GM21723 (cell line): ENCODE measurements at regions not wholly inside any gene's neighbourhood (a gene's known extent, or its start where the extent isn't known, plus 50 kb on each side); places are given as distances from the start of the nearest gene placed in this dataset.

Source experiments
- ATAC-seq: cut with Tn5 transposase; IDR thresholded peaks from one replicate; pipeline ENCODE4 v1.9.1; 2021; ENCODE audit warnings: mild to moderate bottlenecking, moderate library complexity; ENCODE audit not compliant: unreplicated experiment

DNA sequence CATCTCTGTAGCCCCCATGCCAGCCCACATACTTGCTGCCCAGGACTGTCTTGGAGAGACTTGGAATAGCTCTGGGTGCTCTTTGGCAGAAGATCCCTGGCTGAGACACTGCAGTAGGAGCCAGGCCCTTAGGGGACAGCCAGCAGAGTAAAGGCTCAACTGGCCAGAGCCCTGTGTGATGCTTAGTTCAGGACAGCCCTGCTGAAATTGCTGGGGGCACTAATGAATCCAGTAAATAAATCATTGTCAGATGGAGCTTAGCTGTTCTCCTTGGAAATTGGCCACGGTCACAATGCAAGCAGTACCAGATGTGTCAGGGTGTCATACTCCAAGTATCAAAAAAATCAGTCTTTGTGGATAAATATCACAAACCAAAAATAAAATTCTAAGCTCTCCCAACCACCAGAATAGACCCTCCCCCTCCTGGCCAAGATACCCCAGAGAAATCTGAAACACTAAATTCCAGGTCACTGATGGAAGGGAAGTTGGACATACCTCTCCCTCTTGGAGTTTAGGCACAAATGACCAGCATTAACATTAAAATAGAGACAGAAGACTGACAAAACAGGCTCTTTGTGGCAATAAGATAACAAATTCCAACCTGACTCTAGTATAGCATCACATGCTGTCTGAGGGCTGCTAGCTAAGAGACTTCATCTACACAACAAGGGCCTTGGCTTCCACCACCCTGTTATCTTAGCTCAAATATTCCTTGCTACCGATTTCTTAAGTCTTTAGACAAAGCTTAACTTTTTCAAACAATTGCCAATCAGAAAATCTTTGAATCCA is 83.2 kb upstream of the DNAH14 start:
- ATAC-seq = no peak

DNA sequence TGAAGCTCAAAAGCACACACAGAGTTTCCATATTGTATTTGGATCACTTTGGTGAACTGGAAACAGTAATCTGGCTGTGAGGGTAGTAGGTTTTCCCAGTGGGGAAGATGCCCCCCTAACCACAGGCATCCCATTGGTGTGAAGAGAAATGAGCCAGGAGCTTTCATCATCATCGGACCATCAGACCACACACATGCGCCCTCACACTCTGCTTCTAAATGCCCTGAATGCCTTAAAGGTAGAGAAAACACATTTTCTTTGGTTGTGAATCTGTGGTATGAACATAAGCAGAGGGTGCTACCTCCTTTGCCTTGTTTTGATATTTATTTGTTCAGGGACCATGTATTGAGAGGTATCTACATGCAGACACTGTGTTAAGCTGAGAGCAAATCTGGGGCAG is 79.0 kb upstream of the DNAH14 start:
- ATAC-seq = no peak

GRCh38 chr1:224851210-224851847 is 78.1 kb upstream of the DNAH14 start:
- ATAC-seq = peak; percentile 84

GRCh38 chr1:224851848-224852261 is 77.6 kb upstream of the DNAH14 start:
- ATAC-seq = peak; percentile 30

- ATAC-seq = no peak
Measured at GRCh38 chr1:224852901-224853568, 76.4 kb upstream of the DNAH14 start.

GRCh38 chr1:224856973-224857372 is 72.5 kb upstream of the DNAH14 start:
- no peak for ATAC-seq

GRCh38 chr1:224859651-224860050 is 69.8 kb upstream of the DNAH14 start:
- ATAC-seq = no peak

DNA sequence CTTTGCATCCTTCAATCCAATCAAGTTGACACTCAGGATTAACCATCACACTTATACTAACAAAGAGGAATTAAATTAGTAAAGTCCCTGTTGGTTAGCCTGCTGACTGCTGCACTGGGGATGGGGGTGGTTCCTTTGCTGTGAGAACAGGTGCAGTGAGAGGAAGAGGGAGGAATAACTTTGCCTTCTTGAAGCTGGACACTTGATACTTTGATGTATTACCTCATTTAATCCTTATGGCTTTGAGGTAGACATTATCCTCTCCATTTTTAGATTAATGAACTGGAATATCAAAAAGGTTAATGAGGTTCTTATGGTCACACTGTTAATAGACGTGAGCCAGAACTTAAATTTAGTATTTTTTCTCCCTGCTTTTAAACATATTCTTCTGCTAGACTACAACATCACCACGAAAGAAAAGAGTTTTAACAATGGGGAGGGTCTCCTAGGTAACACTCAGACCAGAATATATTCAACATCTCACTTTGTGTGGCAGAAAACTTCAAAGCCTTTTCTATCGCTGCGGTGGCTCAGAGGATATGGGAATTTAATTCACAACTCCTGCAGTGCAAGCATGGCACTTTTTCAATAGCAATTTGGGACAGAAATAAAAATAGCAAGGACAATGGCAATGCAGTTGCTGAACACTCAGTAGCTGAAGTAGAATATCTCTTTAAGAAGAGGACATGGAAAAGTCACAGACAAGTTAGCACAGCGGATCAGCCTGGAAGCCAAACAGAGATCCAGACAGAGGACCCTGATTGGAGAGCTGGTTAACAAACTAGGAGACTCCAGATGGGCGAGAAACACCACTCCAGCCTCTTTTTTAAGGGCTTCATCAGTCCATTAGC is 68.8 kb upstream of the DNAH14 start:
- ATAC-seq = no peak

GRCh38 chr1:224861339-224861716 is 68.1 kb upstream of the DNAH14 start:
- no peak for ATAC-seq

DNA sequence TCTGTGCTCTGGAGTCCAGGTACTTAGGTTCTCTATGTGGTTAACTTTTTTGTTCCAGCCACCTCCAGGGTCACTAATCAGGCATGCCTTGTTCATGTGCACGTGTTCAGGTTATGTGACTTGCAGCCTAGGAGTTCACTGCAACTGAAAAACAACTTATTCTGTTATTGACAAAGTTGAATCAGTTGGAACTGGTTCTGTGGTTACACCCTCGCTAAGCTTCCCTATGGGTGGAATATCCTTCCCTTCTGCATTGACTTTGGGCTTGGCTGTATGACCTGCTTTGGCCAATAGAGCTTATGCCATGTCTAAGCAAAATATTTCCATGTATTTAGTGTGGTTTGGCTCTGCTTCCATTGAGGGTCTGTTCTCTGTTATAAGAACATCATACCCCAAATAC is 66.0 kb upstream of the DNAH14 start:
- ATAC-seq = no peak

GRCh38 chr1:224864006-224864405 is 65.5 kb upstream of the DNAH14 start:
- ATAC-seq = no peak

- ATAC-seq = no peak
Measured at GRCh38 chr1:224865510-224865909, 64.0 kb upstream of the DNAH14 start.

GRCh38 chr1:224866940-224867339 is 62.5 kb upstream of the DNAH14 start:
- no peak for ATAC-seq

DNA sequence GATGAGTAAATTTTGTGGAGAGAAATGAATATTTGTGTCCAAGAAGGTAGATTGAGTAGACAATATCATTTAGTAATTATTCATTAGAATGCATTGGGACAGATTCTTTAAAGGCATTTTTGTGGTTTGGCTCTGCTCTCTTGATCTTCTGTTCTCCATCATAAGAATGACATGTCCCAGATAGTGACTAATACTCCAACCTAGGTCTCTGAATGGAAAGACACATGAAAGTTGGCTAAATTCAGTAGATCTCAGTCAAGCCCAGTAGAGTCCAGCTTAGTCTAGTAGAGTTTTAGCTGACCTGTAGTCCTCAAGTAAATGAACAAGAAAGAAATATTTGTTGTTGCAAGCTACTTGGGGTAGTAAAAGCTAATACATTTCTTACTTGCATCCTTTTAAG is 61.8 kb upstream of the DNAH14 start:
- no peak for ATAC-seq

DNA sequence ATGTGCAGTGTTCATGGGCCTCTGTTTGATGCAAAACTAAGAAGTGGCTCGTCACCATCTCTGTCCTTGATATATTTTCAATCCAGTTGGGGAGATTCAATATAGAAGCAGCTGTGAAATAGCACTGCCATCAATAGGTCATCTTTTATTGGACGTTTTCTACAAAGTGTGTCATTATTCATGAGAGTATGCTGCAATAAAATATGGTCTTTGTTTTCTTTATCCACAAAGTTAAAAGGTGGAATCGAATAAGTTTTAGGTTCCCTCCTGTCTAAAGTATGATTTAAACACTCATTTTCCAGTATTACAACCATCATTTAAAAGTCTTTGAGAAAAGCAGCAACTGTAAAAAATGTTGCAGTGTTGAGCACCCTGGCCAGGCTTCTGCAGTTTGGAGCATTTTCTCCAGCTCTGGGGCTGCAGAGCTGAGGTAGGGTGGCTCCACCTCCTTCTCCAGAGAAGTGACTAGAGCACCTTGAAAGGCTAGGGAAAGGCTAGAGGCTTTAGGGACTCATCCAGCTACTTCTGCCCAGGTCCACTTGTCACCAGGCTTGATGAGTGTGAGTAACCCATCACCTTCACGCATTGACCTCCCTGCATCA is 56.5 kb upstream of the DNAH14 start:
- ATAC-seq = no peak

DNA sequence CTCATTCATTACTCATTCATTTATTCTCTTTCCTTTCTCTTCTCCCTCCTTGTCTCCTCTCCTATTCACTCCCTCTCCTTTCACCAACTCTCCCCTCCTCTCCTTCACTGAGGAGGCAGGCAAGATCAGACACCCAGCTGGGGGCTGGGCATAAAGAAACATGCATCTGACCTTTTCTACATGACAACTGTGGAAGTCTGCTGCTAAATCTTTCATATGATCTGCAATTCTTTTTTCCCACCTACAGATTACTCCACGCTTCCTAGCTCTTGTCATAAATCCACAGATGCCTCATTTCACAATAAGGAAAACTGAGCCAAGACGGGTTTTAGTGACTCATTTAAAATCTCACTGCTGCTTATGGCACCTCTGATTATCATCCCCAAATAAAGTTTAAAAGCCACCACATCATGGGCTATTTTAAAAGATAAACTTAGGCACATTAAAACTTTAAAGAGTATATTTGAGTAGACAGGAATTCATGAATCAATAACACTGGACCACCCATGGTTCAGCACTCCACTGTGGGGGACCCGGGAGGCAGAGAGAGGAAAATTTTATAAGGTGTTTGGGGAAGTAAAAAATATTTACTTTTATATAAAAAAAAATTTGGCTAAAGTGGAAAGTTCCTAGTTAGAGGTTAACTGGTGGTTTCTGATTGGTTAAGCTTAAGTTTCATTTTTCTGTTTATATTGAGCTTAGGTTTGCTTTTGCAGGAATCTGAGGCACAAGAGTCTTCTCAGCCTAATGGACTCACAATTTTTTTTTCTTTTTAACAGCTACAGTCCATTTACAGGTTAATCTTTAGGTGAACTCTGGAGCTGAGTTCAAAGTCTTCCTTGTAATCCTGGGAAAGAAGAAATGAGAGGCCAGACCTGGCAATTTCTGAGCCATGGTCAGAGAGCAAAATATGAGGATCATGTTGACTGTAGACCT is 55.8 kb upstream of the DNAH14 start:
- no peak for ATAC-seq

DNA sequence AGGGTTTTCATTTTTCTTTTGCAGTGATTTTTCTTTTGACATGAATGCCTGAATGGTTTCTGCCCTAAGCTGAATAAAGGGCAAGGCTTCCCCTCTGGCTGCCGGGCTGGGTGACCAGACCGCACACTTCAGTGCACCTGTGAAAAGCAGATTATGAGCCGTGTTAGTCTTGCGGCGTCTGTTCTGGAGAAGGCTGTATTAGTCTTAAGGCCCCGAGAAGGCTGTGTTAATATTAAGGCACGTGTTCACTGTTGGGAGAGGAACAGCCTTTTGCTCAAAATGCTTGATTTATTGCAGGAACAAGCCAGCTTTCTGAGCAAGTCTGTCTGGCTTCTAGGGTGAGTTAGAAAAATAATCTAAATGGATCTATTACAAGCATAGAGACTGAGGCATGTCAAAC is 54.7 kb upstream of the DNAH14 start:
- no peak for ATAC-seq

- ATAC-seq = no peak
Measured at GRCh38 chr1:224879162-224879803, 50.2 kb upstream of the DNAH14 start.
